K562 (cell line): ENCODE measurements at regions not wholly inside any gene's neighbourhood (a gene's known extent, or its start where the extent isn't known, plus 50 kb on each side); places are given as distances from the start of the nearest gene placed in this dataset.

Experiments used
- TF ChIP-seq, protein P1 (sequence below): fragments of 200-600 bp; sonication (generic); IDR thresholded peaks from one replicate; pipeline ENCODE4 v1.6.1; 2012; ENCODE audit warnings: mild to moderate bottlenecking, low read depth, low read length, inconsistent platforms

DNA sequence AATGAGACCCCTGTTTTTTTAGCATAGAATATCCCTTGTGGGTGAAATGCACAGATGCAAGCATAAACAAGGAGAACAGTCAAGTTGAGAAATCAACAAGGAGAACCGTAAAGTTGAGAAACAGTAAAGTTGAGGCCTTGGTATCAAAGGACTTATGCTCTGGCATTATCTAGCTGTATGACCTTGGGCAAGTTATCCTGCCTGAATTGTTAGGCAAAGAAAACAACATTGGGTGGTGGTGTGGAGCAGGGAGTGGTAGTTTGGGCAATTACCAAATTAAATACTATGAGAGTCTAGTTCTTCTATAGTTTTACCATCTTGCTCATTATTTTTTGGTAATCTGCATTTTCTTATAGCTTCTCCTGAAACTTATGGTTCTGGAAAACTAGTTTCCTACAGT is 573.4 kb upstream of the ARPP21 start (continued):
- TF ChIP-seq, protein P1, sequence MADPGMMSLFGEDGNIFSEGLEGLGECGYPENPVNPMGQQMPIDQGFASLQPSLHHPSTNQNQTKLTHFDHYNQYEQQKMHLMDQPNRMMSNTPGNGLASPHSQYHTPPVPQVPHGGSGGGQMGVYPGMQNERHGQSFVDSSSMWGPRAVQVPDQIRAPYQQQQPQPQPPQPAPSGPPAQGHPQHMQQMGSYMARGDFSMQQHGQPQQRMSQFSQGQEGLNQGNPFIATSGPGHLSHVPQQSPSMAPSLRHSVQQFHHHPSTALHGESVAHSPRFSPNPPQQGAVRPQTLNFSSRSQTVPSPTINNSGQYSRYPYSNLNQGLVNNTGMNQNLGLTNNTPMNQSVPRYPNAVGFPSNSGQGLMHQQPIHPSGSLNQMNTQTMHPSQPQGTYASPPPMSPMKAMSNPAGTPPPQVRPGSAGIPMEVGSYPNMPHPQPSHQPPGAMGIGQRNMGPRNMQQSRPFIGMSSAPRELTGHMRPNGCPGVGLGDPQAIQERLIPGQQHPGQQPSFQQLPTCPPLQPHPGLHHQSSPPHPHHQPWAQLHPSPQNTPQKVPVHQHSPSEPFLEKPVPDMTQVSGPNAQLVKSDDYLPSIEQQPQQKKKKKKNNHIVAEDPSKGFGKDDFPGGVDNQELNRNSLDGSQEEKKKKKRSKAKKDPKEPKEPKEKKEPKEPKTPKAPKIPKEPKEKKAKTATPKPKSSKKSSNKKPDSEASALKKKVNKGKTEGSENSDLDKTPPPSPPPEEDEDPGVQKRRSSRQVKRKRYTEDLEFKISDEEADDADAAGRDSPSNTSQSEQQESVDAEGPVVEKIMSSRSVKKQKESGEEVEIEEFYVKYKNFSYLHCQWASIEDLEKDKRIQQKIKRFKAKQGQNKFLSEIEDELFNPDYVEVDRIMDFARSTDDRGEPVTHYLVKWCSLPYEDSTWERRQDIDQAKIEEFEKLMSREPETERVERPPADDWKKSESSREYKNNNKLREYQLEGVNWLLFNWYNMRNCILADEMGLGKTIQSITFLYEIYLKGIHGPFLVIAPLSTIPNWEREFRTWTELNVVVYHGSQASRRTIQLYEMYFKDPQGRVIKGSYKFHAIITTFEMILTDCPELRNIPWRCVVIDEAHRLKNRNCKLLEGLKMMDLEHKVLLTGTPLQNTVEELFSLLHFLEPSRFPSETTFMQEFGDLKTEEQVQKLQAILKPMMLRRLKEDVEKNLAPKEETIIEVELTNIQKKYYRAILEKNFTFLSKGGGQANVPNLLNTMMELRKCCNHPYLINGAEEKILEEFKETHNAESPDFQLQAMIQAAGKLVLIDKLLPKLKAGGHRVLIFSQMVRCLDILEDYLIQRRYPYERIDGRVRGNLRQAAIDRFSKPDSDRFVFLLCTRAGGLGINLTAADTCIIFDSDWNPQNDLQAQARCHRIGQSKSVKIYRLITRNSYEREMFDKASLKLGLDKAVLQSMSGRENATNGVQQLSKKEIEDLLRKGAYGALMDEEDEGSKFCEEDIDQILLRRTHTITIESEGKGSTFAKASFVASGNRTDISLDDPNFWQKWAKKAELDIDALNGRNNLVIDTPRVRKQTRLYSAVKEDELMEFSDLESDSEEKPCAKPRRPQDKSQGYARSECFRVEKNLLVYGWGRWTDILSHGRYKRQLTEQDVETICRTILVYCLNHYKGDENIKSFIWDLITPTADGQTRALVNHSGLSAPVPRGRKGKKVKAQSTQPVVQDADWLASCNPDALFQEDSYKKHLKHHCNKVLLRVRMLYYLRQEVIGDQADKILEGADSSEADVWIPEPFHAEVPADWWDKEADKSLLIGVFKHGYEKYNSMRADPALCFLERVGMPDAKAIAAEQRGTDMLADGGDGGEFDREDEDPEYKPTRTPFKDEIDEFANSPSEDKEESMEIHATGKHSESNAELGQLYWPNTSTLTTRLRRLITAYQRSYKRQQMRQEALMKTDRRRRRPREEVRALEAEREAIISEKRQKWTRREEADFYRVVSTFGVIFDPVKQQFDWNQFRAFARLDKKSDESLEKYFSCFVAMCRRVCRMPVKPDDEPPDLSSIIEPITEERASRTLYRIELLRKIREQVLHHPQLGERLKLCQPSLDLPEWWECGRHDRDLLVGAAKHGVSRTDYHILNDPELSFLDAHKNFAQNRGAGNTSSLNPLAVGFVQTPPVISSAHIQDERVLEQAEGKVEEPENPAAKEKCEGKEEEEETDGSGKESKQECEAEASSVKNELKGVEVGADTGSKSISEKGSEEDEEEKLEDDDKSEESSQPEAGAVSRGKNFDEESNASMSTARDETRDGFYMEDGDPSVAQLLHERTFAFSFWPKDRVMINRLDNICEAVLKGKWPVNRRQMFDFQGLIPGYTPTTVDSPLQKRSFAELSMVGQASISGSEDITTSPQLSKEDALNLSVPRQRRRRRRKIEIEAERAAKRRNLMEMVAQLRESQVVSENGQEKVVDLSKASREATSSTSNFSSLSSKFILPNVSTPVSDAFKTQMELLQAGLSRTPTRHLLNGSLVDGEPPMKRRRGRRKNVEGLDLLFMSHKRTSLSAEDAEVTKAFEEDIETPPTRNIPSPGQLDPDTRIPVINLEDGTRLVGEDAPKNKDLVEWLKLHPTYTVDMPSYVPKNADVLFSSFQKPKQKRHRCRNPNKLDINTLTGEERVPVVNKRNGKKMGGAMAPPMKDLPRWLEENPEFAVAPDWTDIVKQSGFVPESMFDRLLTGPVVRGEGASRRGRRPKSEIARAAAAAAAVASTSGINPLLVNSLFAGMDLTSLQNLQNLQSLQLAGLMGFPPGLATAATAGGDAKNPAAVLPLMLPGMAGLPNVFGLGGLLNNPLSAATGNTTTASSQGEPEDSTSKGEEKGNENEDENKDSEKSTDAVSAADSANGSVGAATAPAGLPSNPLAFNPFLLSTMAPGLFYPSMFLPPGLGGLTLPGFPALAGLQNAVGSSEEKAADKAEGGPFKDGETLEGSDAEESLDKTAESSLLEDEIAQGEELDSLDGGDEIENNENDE = no peak
